GM12892 (cell line): ENCODE measurements at regions not wholly inside any gene's neighbourhood (a gene's known extent, or its start where the extent isn't known, plus 50 kb on each side); places are given as distances from the start of the nearest gene placed in this dataset.

ENCODE experiments used
- POLR2A ChIP-seq: IDR thresholded peaks from 2 replicates; pipeline ENCODE4 v1.6.1; 2011; ENCODE audit warnings: low read depth, low read length, control low read depth
- POLR2AphosphoS5 ChIP-seq: IDR thresholded peaks from 2 replicates; pipeline ENCODE4 v1.6.1; 2011; ENCODE audit warnings: low read depth, low read length, control low read depth
- TAF1 ChIP-seq: IDR thresholded peaks from 2 replicates; pipeline ENCODE4 v1.6.1; 2011; ENCODE audit warnings: low read depth, mild to moderate bottlenecking, control low read depth, low read length, borderline replicate concordance

- TF ChIP-seq POLR2A, result no peak
- no peak for TF ChIP-seq TAF1
- TF ChIP-seq POLR2AphosphoS5, result no peak
Observed at GRCh38 chr2:204065566-204065965, 129.0 kb downstream of the ICOS start.
